Keratinocyte (primary cell): ENCODE measurements at regions not wholly inside any gene's neighbourhood (a gene's known extent, or its start where the extent isn't known, plus 50 kb on each side); places are given as distances from the start of the nearest gene placed in this dataset.

ENCODE experiments used
- DNase-seq: peaks from one replicate; pipeline ENCODE4 v3.0.0-alpha.2; 2011; ENCODE audit warnings: low read depth, missing footprints, low spot score
- FAIRE-seq: peaks from 2 replicates; lab custom pipeline; 2011; peaks lifted over from hg19 to GRCh38; lab: Jason Lieb, UNC
- H2AFZ ChIP-seq: 2 replicates; pipeline ENCODE4 v1.6.0; 2012; ENCODE audit warnings: low read length, control low read depth, inconsistent platforms; ENCODE audit not compliant: control insufficient read depth
- H3K27ac ChIP-seq: 2 replicates; pipeline ENCODE4 v1.5.1; 2011; ENCODE audit warnings: low read length; ENCODE audit not compliant: control insufficient read depth, insufficient read depth
- H3K27me3 ChIP-seq: 3 replicates; pipeline ENCODE4 v1.6.0; 2011; ENCODE audit warnings: low read length; ENCODE audit not compliant: control insufficient read depth, insufficient read depth; ENCODE audit errors: extremely low read depth
- H3K36me3 ChIP-seq, 2 experiments: 2 replicates in 1 of 2; 3 replicates in 1 of 2; pipeline ENCODE4 v1.5.1; 2011; ENCODE audit warnings: low read length in 2 of 2, mild to moderate bottlenecking in 1 of 2; ENCODE audit not compliant: control insufficient read depth in 2 of 2, insufficient read depth in 2 of 2; ENCODE audit errors: extremely low read depth in 1 of 2
- H3K4me1 ChIP-seq: 3 replicates; pipeline ENCODE4 v1.5.1; 2011; ENCODE audit warnings: low read length; ENCODE audit not compliant: control insufficient read depth, insufficient read depth; ENCODE audit errors: extremely low read depth
- H3K4me2 ChIP-seq: 3 replicates; pipeline ENCODE4 v1.6.0; 2011; ENCODE audit warnings: low read depth, low read length; ENCODE audit not compliant: control insufficient read depth, insufficient read depth; ENCODE audit errors: extremely low read depth
- H3K4me3 ChIP-seq, 3 experiments: fragments of 200-600 bp in 1 of 3; sonication (generic) in 1 of 3; 2 replicates in 2 of 3; 3 replicates in 1 of 3; pipeline ENCODE4 v1.5.1; 2011 to 2016; ENCODE audit warnings: low read length in 3 of 3, mild to moderate bottlenecking in 3 of 3, control low read depth in 2 of 3, inconsistent platforms in 1 of 3, low read depth in 1 of 3, mixed read lengths in 1 of 3, mixed run types in 1 of 3, moderate library complexity in 1 of 3; ENCODE audit not compliant: control insufficient read depth in 2 of 3, insufficient read depth in 2 of 3; ENCODE audit errors: extremely low read depth in 1 of 3
- H3K79me2 ChIP-seq: 2 replicates; pipeline ENCODE4 v1.6.0; 2012; ENCODE audit warnings: low read length; ENCODE audit not compliant: control insufficient read depth, insufficient read depth
- H3K9ac ChIP-seq: 3 replicates; pipeline ENCODE4 v1.6.0; 2011; ENCODE audit warnings: low read length; ENCODE audit not compliant: control insufficient read depth, insufficient read depth; ENCODE audit errors: extremely low read depth
- H3K9me1 ChIP-seq: 3 replicates; pipeline ENCODE4 v1.6.0; 2011; ENCODE audit warnings: low read length; ENCODE audit not compliant: control insufficient read depth, insufficient read depth; ENCODE audit errors: extremely low read depth
- H3K9me3 ChIP-seq: 2 replicates; pipeline ENCODE4 v1.5.1; 2012; ENCODE audit warnings: low read depth, low read length; ENCODE audit not compliant: control insufficient read depth
- H4K20me1 ChIP-seq: 3 replicates; pipeline ENCODE4 v1.6.0; 2011; ENCODE audit warnings: low read length; ENCODE audit not compliant: control insufficient read depth, insufficient read depth; ENCODE audit errors: extremely low read depth
- EZH2 ChIP-seq: IDR thresholded peaks from one replicate; pipeline ENCODE4 v1.6.1; 2012; ENCODE audit warnings: inconsistent platforms, mild to moderate bottlenecking, low read length, moderate library complexity
- dilution Hi-C: fragments of 300-500 bp; cut with MboI; formaldehyde crosslinking; loops from one replicate; pipeline ENCODE4 v1.7.0; 2020; ENCODE audit warnings: low sequenced_read_pairs; ENCODE audit not compliant: extremely low pct_ligation_motif_present
- TF ChIP-seq, protein P1 (sequence below), 3 experiments: IDR thresholded peaks in 1 of 3; conservative IDR thresholded peaks in 1 of 3; optimal IDR thresholded peaks in 1 of 3; 2 replicates in 2 of 3; 3 replicates in 1 of 3; pipeline versions ENCODE3 to v1.5.1; 2011; ENCODE audit warnings: low read length in 3 of 3, mild to moderate bottlenecking in 3 of 3, moderate library complexity in 2 of 3, control low read depth in 1 of 3, inconsistent platforms in 1 of 3; ENCODE audit not compliant: insufficient read depth in 2 of 3; ENCODE audit errors: extremely low read depth in 1 of 3

GRCh38 chr10:3660753-3661152 lies 124.3 kb downstream of the KLF6 start:
- Histone ChIP-seq H2AFZ (no peak overlapping the region), H3K4me1 (no peaks in the 10 kb centered on the region), H3K9me1 (no peaks in the 10 kb centered on the region), H3K27me3 (no peaks in the 10 kb centered on the region), H3K79me2 (no peaks in the 10 kb centered on the region), H3K4me3 (no peak overlapping the region), H3K27ac (no peak overlapping the region), H3K9me3 (no peaks in the 10 kb centered on the region), H3K9ac (no peak overlapping the region), H3K4me2 (no peak overlapping the region), H4K20me1 (no peaks in the 10 kb centered on the region), H3K36me3 (no peaks in the 10 kb centered on the region)
- FAIRE-seq, result no peak
- TF ChIP-seq, protein P1, sequence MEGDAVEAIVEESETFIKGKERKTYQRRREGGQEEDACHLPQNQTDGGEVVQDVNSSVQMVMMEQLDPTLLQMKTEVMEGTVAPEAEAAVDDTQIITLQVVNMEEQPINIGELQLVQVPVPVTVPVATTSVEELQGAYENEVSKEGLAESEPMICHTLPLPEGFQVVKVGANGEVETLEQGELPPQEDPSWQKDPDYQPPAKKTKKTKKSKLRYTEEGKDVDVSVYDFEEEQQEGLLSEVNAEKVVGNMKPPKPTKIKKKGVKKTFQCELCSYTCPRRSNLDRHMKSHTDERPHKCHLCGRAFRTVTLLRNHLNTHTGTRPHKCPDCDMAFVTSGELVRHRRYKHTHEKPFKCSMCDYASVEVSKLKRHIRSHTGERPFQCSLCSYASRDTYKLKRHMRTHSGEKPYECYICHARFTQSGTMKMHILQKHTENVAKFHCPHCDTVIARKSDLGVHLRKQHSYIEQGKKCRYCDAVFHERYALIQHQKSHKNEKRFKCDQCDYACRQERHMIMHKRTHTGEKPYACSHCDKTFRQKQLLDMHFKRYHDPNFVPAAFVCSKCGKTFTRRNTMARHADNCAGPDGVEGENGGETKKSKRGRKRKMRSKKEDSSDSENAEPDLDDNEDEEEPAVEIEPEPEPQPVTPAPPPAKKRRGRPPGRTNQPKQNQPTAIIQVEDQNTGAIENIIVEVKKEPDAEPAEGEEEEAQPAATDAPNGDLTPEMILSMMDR (optimal IDR thresholded peaks at IDR 0.05 in 1 of 3, IDR thresholded peaks at IDR 0.05 in 1 of 3, conservative IDR thresholded peaks at IDR 0.05 in 1 of 3; ENCODE audit: extremely low read depth in 1 of 3, insufficient read depth in 2 of 3, low read length in 3 of 3), result no peak
- no peak for TF ChIP-seq EZH2
- DNase-seq, result no peak
- dilution Hi-C loops, result no loop called here

GRCh38 chr10:3659203-3659917 lies 125.6 kb downstream of the KLF6 start:
- Histone ChIP-seq H3K9me3 (no peaks in the 10 kb centered on the region), H3K4me2 (no peak overlapping the region), H2AFZ (no peak overlapping the region), H3K4me3 (no peak overlapping the region), H3K4me1 (peaks cover 5% of the 10 kb centered on the region), H3K27ac (no peak overlapping the region), H3K36me3 (no peaks in the 10 kb centered on the region), H3K79me2 (no peaks in the 10 kb centered on the region), H3K27me3 (no peaks in the 10 kb centered on the region), H3K9ac (no peak overlapping the region), H3K9me1 (no peaks in the 10 kb centered on the region), H4K20me1 (no peaks in the 10 kb centered on the region)
- TF ChIP-seq, protein P1 (optimal IDR thresholded peaks at IDR 0.05 in 1 of 3, IDR thresholded peaks at IDR 0.05 in 1 of 3, conservative IDR thresholded peaks at IDR 0.05 in 1 of 3; ENCODE audit: extremely low read depth in 1 of 3, insufficient read depth in 2 of 3, low read length in 3 of 3), result no peak
- no peak for TF ChIP-seq EZH2
- dilution Hi-C loops, result no loop called here
- DNase-seq (no peak), FAIRE-seq (no peak)
